ENCODE measurements at regions not wholly inside any gene's neighbourhood (a gene's known extent, or its start where the extent isn't known, plus 50 kb on each side); places are given as distances from the start of the nearest gene placed in this dataset.

GRCh38 chrX:69298466-69299140, 133.3 kb upstream of the PJA1 start:
- POLR2A ChIA-PET, result no interaction called here
- TF ChIP-seq ZNF17 (CRISPR knock-in tag; IDR thresholded peaks at IDR 0.05), result no peak
- TF ChIP-seq ZEB1 (IDR thresholded peaks at IDR 0.05; ENCODE audit: insufficient replicate concordance, low read depth), result no peak
- TF ChIP-seq KLF6 (CRISPR knock-in tag; IDR thresholded peaks at IDR 0.05), result no peak
- no peak for TF ChIP-seq MIER2 (CRISPR knock-in tag; IDR thresholded peaks at IDR 0.05)
- TF ChIP-seq ZNF761 (CRISPR knock-in tag; conservative IDR thresholded peaks at IDR 0.05), result no peak
- TF ChIP-seq ZNF691 (CRISPR knock-in tag; IDR thresholded peaks at IDR 0.05; ENCODE audit: borderline replicate concordance, low read depth), result no peak
- TF ChIP-seq MXD1 (CRISPR knock-in tag; IDR thresholded peaks at IDR 0.05), result no peak
- TF ChIP-seq ZC3H4 (CRISPR knock-in tag; IDR thresholded peaks at IDR 0.05; ENCODE audit: borderline replicate concordance), result no peak
- no peak for TF ChIP-seq SNAPC2 (CRISPR knock-in tag; IDR thresholded peaks at IDR 0.05)
- no peak for TF ChIP-seq POGK (CRISPR knock-in tag; conservative IDR thresholded peaks at IDR 0.05)
- no peak for TF ChIP-seq ZNF263 (CRISPR knock-in tag; IDR thresholded peaks at IDR 0.05)
- TF ChIP-seq JUND (CRISPR knock-in tag; IDR thresholded peaks at IDR 0.05), result no peak
- no peak for TF ChIP-seq RARA (CRISPR knock-in tag; IDR thresholded peaks at IDR 0.05)
- no peak for TF ChIP-seq ZNF224 (CRISPR knock-in tag; IDR thresholded peaks at IDR 0.05)
- no peak for TF ChIP-seq HOXD1 (CRISPR knock-in tag; IDR thresholded peaks at IDR 0.05)
- CTCF ChIA-PET (ENCODE audit: low intra/inter-chr PET ratio, low total read pairs), result no interaction called here
- Histone ChIP-seq H3K9ac (ENCODE audit: insufficient read depth, low read depth, low read length) (no peak overlapping the region), H3K4me1 (ENCODE audit: insufficient read depth, low read length) (no peaks in the 10 kb centered on the region), H4K20me1 (ENCODE audit: insufficient read depth, low read length) (no peaks in the 10 kb centered on the region), H3K4me2 (ENCODE audit: low read depth, low read length) (no peak overlapping the region), H2AFZ (ENCODE audit: low read length) (no peak overlapping the region), H3K9me3 (ENCODE audit: low read length) (no peaks in the 10 kb centered on the region), H3K27ac (ENCODE audit: extremely low read length, insufficient read depth, low read length) (no peak overlapping the region), H3K4me3 (replicated peaks in 1 of 3; ENCODE audit: insufficient read depth in 1 of 3, low read depth in 2 of 3, low read length in 3 of 3) (no peak overlapping the region), H3K79me2 (ENCODE audit: insufficient read depth, low read length) (no peaks in the 10 kb centered on the region), H3K36me3 (replicated peaks in 1 of 2; ENCODE audit: control insufficient read depth in 1 of 2, insufficient read depth in 2 of 2, low read length in 2 of 2) (no peaks in the 10 kb centered on the region), H3K27me3 (ENCODE audit: control insufficient read depth in 1 of 2, insufficient read depth in 2 of 2, low read length in 2 of 2) (no peaks in the 10 kb centered on the region)
- DNase-seq (ENCODE audit: low spot score), result no peak
- intact Hi-C loops (cut with micrococcal nuclease; ENCODE audit: unreplicated experiment) (no loop called here), in situ Hi-C loops (cut with HindIII; ENCODE audit: extremely low pct_ligation_motif_present, low pct_unique_long_range_greater_than_20kb) (no loop called here)
- ATAC-seq, result no peak
- BruUV-seq (replicated peaks), result no TSS peak
- no peak for FAIRE-seq
- 50% methylated on average over 2 of the region's 5 CpGs for WGBS (ENCODE audit: low lambda C conversion rate)

Measured in HepG2 (cell line).